ENCODE measurements at regions not wholly inside any gene's neighbourhood (a gene's known extent, or its start where the extent isn't known, plus 50 kb on each side); places are given as distances from the start of the nearest gene placed in this dataset.
"Not testable (repeated sequence)": the region's sequence is repeated elsewhere in the genome, so short reads cannot be mapped to it uniquely, and the experiment has no call there.

DNA sequence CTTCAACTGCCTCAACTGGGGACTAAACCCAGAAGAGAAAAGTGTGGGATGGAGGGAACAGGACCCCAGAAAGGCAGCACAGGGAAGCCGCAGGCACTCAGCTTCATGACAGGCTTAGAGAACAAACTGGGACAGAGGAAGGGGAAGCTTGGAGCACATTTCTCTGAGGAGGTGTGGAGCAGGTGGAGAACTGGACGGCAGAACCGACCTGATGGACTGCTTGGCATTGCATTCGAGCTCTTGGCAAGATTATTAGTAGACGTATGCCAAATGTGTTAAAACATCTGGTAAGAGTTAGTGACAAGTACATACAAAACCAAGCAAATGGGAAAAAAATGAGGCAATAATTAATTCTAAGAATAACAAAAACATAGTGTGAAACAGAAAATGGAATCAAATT lies 335.7 kb downstream of the SFMBT2 start:
- WGBS, 2 donors = 32 to 41% methylated on average over 5 of the region's 5 CpGs
- H3K4me3 ChIP-seq (ENCODE audit: low read depth in 1 of 2, low read length in 2 of 2) = no peak overlapping the region
- no peak overlapping the region for H3K27ac ChIP-seq (ENCODE audit: low read depth in 2 of 2, low read length in 1 of 2)
- H3K36me3 ChIP-seq (ENCODE audit: control insufficient read depth in 2 of 2, insufficient read depth in 2 of 2, low read length in 1 of 2) = no peaks in the 10 kb centered on the region
- H3K27me3 ChIP-seq (ENCODE audit: control insufficient read depth in 1 of 2, insufficient read depth in 2 of 2, low read length in 2 of 2) = peaks cover 0 to 2% of the 10 kb centered on the region in 2 donors
- H3K9me3 ChIP-seq (ENCODE audit: control insufficient read depth in 2 of 2, insufficient read depth in 1 of 2, low read depth in 1 of 2, low read length in 1 of 2) = peaks cover 0 to 4% of the 10 kb centered on the region in 2 donors
- no peaks in the 10 kb centered on the region for H3K4me1 ChIP-seq (ENCODE audit: control insufficient read depth in 2 of 2, insufficient read depth in 2 of 2, low read length in 1 of 2)

- Histone ChIP-seq H3K4me1 (ENCODE audit: control insufficient read depth in 2 of 2, insufficient read depth in 2 of 2, low read length in 1 of 2) (no peaks in the 10 kb centered on the region), H3K4me3 (ENCODE audit: low read depth in 1 of 2, low read length in 2 of 2) (no peak overlapping the region), H3K27ac (ENCODE audit: low read depth in 2 of 2, low read length in 1 of 2) (no peak overlapping the region), H3K27me3 (ENCODE audit: control insufficient read depth in 1 of 2, insufficient read depth in 2 of 2, low read length in 2 of 2) (peaks cover 0 to 2% of the 10 kb centered on the region in 2 donors), H3K9me3 (ENCODE audit: control insufficient read depth in 2 of 2, insufficient read depth in 1 of 2, low read depth in 1 of 2, low read length in 1 of 2) (peaks cover 0 to 4% of the 10 kb centered on the region in 2 donors), H3K36me3 (ENCODE audit: control insufficient read depth in 2 of 2, insufficient read depth in 2 of 2, low read length in 1 of 2) (no peaks in the 10 kb centered on the region)
- 60 to 71% methylated on average over 2 of the region's 2 CpGs for WGBS, 2 donors
Measured at GRCh38 chr10:7071421-7071820, 339.4 kb downstream of the SFMBT2 start.

GRCh38 chr10:7070950-7071349 lies 339.9 kb downstream of the SFMBT2 start:
- peaks cover 0 to 2% of the 10 kb centered on the region in 2 donors for H3K27me3 ChIP-seq (ENCODE audit: control insufficient read depth in 1 of 2, insufficient read depth in 2 of 2, low read length in 2 of 2)
- WGBS, 2 donors = 65 to 76% methylated on average over 2 of the region's 2 CpGs
- H3K27ac ChIP-seq (ENCODE audit: low read depth in 2 of 2, low read length in 1 of 2) = no peak overlapping the region
- H3K4me1 ChIP-seq (ENCODE audit: control insufficient read depth in 2 of 2, insufficient read depth in 2 of 2, low read length in 1 of 2) = no peaks in the 10 kb centered on the region
- no peak overlapping the region for H3K4me3 ChIP-seq (ENCODE audit: low read depth in 1 of 2, low read length in 2 of 2)
- H3K9me3 ChIP-seq (ENCODE audit: control insufficient read depth in 2 of 2, insufficient read depth in 1 of 2, low read depth in 1 of 2, low read length in 1 of 2) = peaks cover 0 to 2% of the 10 kb centered on the region in 2 donors
- no peaks in the 10 kb centered on the region for H3K36me3 ChIP-seq (ENCODE audit: control insufficient read depth in 2 of 2, insufficient read depth in 2 of 2, low read length in 1 of 2)

- Histone ChIP-seq H3K4me3 (ENCODE audit: low read depth in 1 of 2, low read length in 2 of 2) (no peak overlapping the region), H3K36me3 (ENCODE audit: control insufficient read depth in 2 of 2, insufficient read depth in 2 of 2, low read length in 1 of 2) (no peaks in the 10 kb centered on the region), H3K27ac (ENCODE audit: low read depth in 2 of 2, low read length in 1 of 2) (no peak overlapping the region), H3K4me1 (ENCODE audit: control insufficient read depth in 2 of 2, insufficient read depth in 2 of 2, low read length in 1 of 2) (no peaks in the 10 kb centered on the region), H3K9me3 (ENCODE audit: control insufficient read depth in 2 of 2, insufficient read depth in 1 of 2, low read depth in 1 of 2, low read length in 1 of 2) (no peaks in the 10 kb centered on the region), H3K27me3 (ENCODE audit: control insufficient read depth in 1 of 2, insufficient read depth in 2 of 2, low read length in 2 of 2) (peaks cover 0 to 2% of the 10 kb centered on the region in 2 donors)
- WGBS, 2 donors = 84 to 94% methylated on average over 6 of the region's 6 CpGs
Measured at GRCh38 chr10:7069706-7070105, 341.1 kb downstream of the SFMBT2 start.

DNA sequence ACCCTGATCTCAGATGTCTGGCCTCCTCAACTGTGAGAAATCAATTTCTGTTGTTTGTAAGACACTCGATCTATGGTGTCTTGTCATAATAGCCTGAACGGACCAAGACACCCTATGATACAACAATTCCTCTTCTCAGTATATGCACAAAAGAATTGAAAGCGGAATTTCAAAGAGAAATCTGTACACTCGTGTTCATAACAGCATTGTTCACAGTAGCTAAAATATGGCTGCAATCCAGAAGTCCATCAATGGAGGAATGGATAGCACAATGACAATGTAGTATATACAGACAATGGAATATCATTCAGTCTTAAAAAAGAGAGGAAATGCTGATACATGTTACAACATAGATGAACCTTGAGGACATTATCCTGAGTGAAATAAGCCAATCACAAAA lies 354.6 kb downstream of the SFMBT2 start:
- Histone ChIP-seq H3K27me3 (ENCODE audit: control insufficient read depth in 1 of 2, insufficient read depth in 2 of 2, low read length in 2 of 2) (no peaks in the 10 kb centered on the region), H3K36me3 (ENCODE audit: control insufficient read depth in 2 of 2, insufficient read depth in 2 of 2, low read length in 1 of 2) (no peaks in the 10 kb centered on the region), H3K27ac (ENCODE audit: low read depth in 2 of 2, low read length in 1 of 2) (no peak overlapping the region), H3K4me1 (ENCODE audit: control insufficient read depth in 2 of 2, insufficient read depth in 2 of 2, low read length in 1 of 2) (no peaks in the 10 kb centered on the region), H3K9me3 (ENCODE audit: control insufficient read depth in 2 of 2, insufficient read depth in 1 of 2, low read depth in 1 of 2, low read length in 1 of 2) (no peaks in the 10 kb centered on the region), H3K4me3 (ENCODE audit: low read depth in 1 of 2, low read length in 2 of 2) (no peak overlapping the region)
- 77 to 86% methylated on average over 4 of the region's 4 CpGs for WGBS, 2 donors

- WGBS, 2 donors = 67% methylated on average over 6 of the region's 6 CpGs
- Histone ChIP-seq H3K4me3 (ENCODE audit: low read depth in 1 of 2, low read length in 2 of 2) (no peak overlapping the region), H3K9me3 (ENCODE audit: control insufficient read depth in 2 of 2, insufficient read depth in 1 of 2, low read depth in 1 of 2, low read length in 1 of 2) (no peaks in the 10 kb centered on the region), H3K4me1 (ENCODE audit: control insufficient read depth in 2 of 2, insufficient read depth in 2 of 2, low read length in 1 of 2) (no peaks in the 10 kb centered on the region), H3K36me3 (ENCODE audit: control insufficient read depth in 2 of 2, insufficient read depth in 2 of 2, low read length in 1 of 2) (no peaks in the 10 kb centered on the region), H3K27ac (ENCODE audit: low read depth in 2 of 2, low read length in 1 of 2) (no peak overlapping the region), H3K27me3 (ENCODE audit: control insufficient read depth in 1 of 2, insufficient read depth in 2 of 2, low read length in 2 of 2) (no peaks in the 10 kb centered on the region)
Measured at GRCh38 chr10:7054915-7055314, 355.9 kb downstream of the SFMBT2 start.

DNA sequence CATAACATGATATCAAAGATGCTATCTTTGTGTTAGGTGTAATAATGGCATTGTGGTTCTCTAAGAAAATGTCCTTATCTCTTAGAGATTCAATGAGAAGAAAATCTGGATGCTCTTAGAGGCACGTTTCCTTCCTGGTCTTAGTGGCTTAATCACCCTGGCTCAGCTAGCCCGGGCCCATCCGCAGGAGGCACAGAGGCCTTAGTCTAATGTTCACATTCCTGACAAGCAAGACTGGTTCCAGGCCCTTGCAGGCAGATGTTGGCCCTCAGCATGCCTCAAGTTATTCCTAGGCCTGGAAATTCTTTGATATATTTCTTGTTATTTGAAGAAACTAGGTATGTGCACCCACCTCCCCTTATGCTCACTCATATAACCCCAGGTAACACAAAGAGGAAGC lies 357.6 kb downstream of the SFMBT2 start:
- Histone ChIP-seq H3K27me3 (ENCODE audit: control insufficient read depth in 1 of 2, insufficient read depth in 2 of 2, low read length in 2 of 2) (no peaks in the 10 kb centered on the region), H3K27ac (ENCODE audit: low read depth in 2 of 2, low read length in 1 of 2) (no peak overlapping the region), H3K9me3 (ENCODE audit: control insufficient read depth in 2 of 2, insufficient read depth in 1 of 2, low read depth in 1 of 2, low read length in 1 of 2) (no peaks in the 10 kb centered on the region), H3K4me3 (ENCODE audit: low read depth in 1 of 2, low read length in 2 of 2) (no peak overlapping the region), H3K36me3 (ENCODE audit: control insufficient read depth in 2 of 2, insufficient read depth in 2 of 2, low read length in 1 of 2) (no peaks in the 10 kb centered on the region), H3K4me1 (ENCODE audit: control insufficient read depth in 2 of 2, insufficient read depth in 2 of 2, low read length in 1 of 2) (no peaks in the 10 kb centered on the region)
- WGBS, 2 donors = 79 to 88% methylated on average over 3 of the region's 3 CpGs

DNA sequence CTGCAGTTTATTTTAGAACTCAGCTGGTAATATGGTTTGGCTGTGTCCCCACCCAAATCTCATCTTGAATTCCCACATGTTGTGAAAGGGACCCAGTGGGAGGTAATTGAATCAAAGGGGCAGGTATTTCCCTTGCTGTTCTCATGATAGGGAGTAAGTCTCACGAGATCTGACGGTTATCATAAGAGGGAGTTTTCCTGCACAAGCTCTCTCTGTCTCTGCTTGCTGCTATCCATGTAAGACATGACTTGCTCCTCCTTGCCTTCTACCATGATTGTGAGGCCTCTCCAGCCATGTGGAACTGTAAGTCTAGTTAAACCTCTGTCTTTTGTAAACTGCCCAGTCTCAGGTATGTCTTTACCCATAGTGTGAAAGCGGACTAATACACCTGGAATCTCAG lies 360.8 kb downstream of the SFMBT2 start:
- H3K36me3 ChIP-seq (ENCODE audit: control insufficient read depth in 2 of 2, insufficient read depth in 2 of 2, low read length in 1 of 2); H3K9me3 ChIP-seq (ENCODE audit: control insufficient read depth in 2 of 2, insufficient read depth in 1 of 2, low read depth in 1 of 2, low read length in 1 of 2); H3K4me3 ChIP-seq (ENCODE audit: low read depth in 1 of 2, low read length in 2 of 2); H3K4me1 ChIP-seq (ENCODE audit: control insufficient read depth in 2 of 2, insufficient read depth in 2 of 2, low read length in 1 of 2); H3K27ac ChIP-seq (ENCODE audit: low read depth in 2 of 2, low read length in 1 of 2); H3K27me3 ChIP-seq (ENCODE audit: control insufficient read depth in 1 of 2, insufficient read depth in 2 of 2, low read length in 2 of 2): not testable (repeated sequence)
- WGBS, 2 donors = 87 to 91% methylated on average over 3 of the region's 3 CpGs

DNA sequence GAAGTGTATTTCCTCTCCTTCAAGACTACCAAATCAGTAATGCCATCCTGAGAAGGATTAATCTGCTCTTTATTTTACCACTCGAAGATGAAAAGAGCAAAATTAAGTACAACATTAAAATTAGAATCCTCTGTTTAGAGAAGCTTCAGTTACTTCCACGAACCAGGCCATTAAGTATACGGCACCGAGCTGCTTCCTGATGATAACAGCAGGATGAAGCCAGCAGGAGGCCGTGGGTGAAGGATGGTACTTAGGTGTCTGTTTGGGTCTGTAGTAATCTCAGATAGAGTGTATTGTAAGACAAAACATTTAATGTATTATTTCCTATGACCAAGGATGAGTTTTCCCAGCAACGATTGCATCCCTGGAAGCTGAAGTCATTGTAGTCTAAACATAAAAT lies 362.8 kb downstream of the SFMBT2 start:
- no peaks in the 10 kb centered on the region for H3K4me1 ChIP-seq (ENCODE audit: control insufficient read depth in 2 of 2, insufficient read depth in 2 of 2, low read length in 1 of 2)
- no peak overlapping the region for H3K27ac ChIP-seq (ENCODE audit: low read depth in 2 of 2, low read length in 1 of 2)
- no peak overlapping the region for H3K4me3 ChIP-seq (ENCODE audit: low read depth in 1 of 2, low read length in 2 of 2)
- H3K36me3 ChIP-seq (ENCODE audit: control insufficient read depth in 2 of 2, insufficient read depth in 2 of 2, low read length in 1 of 2) = no peaks in the 10 kb centered on the region
- no peaks in the 10 kb centered on the region for H3K9me3 ChIP-seq (ENCODE audit: control insufficient read depth in 2 of 2, insufficient read depth in 1 of 2, low read depth in 1 of 2, low read length in 1 of 2)
- WGBS, 2 donors = 81% methylated on average over 6 of the region's 6 CpGs
- no peaks in the 10 kb centered on the region for H3K27me3 ChIP-seq (ENCODE audit: control insufficient read depth in 1 of 2, insufficient read depth in 2 of 2, low read length in 2 of 2)

- Histone ChIP-seq H3K27ac (ENCODE audit: low read depth in 2 of 2, low read length in 1 of 2) (no peak overlapping the region), H3K9me3 (ENCODE audit: control insufficient read depth in 2 of 2, insufficient read depth in 1 of 2, low read depth in 1 of 2, low read length in 1 of 2) (no peaks in the 10 kb centered on the region), H3K27me3 (ENCODE audit: control insufficient read depth in 1 of 2, insufficient read depth in 2 of 2, low read length in 2 of 2) (no peaks in the 10 kb centered on the region), H3K4me3 (ENCODE audit: low read depth in 1 of 2, low read length in 2 of 2) (no peak overlapping the region), H3K4me1 (ENCODE audit: control insufficient read depth in 2 of 2, insufficient read depth in 2 of 2, low read length in 1 of 2) (no peaks in the 10 kb centered on the region), H3K36me3 (ENCODE audit: control insufficient read depth in 2 of 2, insufficient read depth in 2 of 2, low read length in 1 of 2) (no peaks in the 10 kb centered on the region)
- WGBS, 2 donors = 61 to 68% methylated on average over 2 of the region's 2 CpGs
Measured at GRCh38 chr10:7046615-7047014, 364.2 kb downstream of the SFMBT2 start.

All from esophagus (tissue), 2 donors.